Right forelimb (tissue), 1 donor: ENCODE measurements at regions not wholly inside any gene's neighbourhood (a gene's known extent, or its start where the extent isn't known, plus 50 kb on each side); places are given as distances from the start of the nearest gene placed in this dataset.
"Not testable (repeated sequence)": the region's sequence is repeated elsewhere in the genome, so short reads cannot be mapped to it uniquely, and the experiment has no call there.

Experiments
- DNase-seq: peaks from one replicate; pipeline ENCODE4 v3.0.0-alpha.2; 2018

GRCh38 chr1:218494449-218494852 lies 149.3 kb downstream of the TGFB2 start:
- DNase-seq, result no peak

- DNase-seq, result no peak
These were observed 150.8 kb downstream of the TGFB2 start for GRCh38 chr1:218495931-218496330.

- DNase-seq, result no peak
These were observed 151.4 kb downstream of the TGFB2 start for GRCh38 chr1:218496561-218496960.

- DNase-seq, result no peak
These were observed 153.2 kb downstream of the TGFB2 start for GRCh38 chr1:218498056-218498938.

- DNase-seq, result no peak
These were observed 154.0 kb downstream of the TGFB2 start for GRCh38 chr1:218499011-218499691.

- DNase-seq, result no peak
These were observed 154.8 kb downstream of the TGFB2 start for GRCh38 chr1:218499911-218500310.

GRCh38 chr1:218501161-218501560 lies 156.0 kb downstream of the TGFB2 start:
- no peak for DNase-seq

- DNase-seq, result no peak
These were observed 157.2 kb downstream of the TGFB2 start for GRCh38 chr1:218502383-218502782.

GRCh38 chr1:218503102-218503501 lies 158.0 kb downstream of the TGFB2 start:
- DNase-seq, result no peak

- no peak for DNase-seq
These were observed 162.3 kb downstream of the TGFB2 start for GRCh38 chr1:218507355-218508002.

- DNase-seq, result no peak
These were observed 165.1 kb downstream of the TGFB2 start for GRCh38 chr1:218510153-218510772.

GRCh38 chr1:218513328-218513727 lies 168.2 kb downstream of the TGFB2 start:
- no peak for DNase-seq

GRCh38 chr1:218514689-218515088 lies 169.6 kb downstream of the TGFB2 start:
- no peak for DNase-seq

GRCh38 chr1:218516526-218516925 lies 171.4 kb downstream of the TGFB2 start:
- no peak for DNase-seq

- no peak for DNase-seq
These were observed 172.3 kb downstream of the TGFB2 start for GRCh38 chr1:218517459-218517858.

GRCh38 chr1:218518216-218518740 lies 173.1 kb downstream of the TGFB2 start:
- no peak for DNase-seq

- not testable (repeated sequence) for DNase-seq
These were observed 175.5 kb downstream of the TGFB2 start for GRCh38 chr1:218520646-218521045.

- no peak for DNase-seq
These were observed 176.5 kb downstream of the TGFB2 start for GRCh38 chr1:218521414-218522169.

- DNase-seq, result no peak
These were observed 179.4 kb downstream of the TGFB2 start for GRCh38 chr1:218524526-218524925.

GRCh38 chr1:218525031-218525430 lies 179.9 kb downstream of the TGFB2 start:
- DNase-seq, result no peak

GRCh38 chr1:218525451-218526197 lies 180.5 kb downstream of the TGFB2 start:
- no peak for DNase-seq
